Smooth muscle cell (in vitro differentiated cells): ENCODE measurements at regions not wholly inside any gene's neighbourhood (a gene's known extent, or its start where the extent isn't known, plus 50 kb on each side); places are given as distances from the start of the nearest gene placed in this dataset.
"Not testable (repeated sequence)": the region's sequence is repeated elsewhere in the genome, so short reads cannot be mapped to it uniquely, and the experiment has no call there.

Experiments
- DNase-seq: peaks from one replicate; lab custom pipeline; 2025; ENCODE audit not compliant: unreplicated experiment; lab: John Stamatoyannopoulos, UW
- H2AFZ ChIP-seq: fragments of 200-600 bp; sonication (generic); 2 replicates; pipeline ENCODE4 v1.6.0; 2016; ENCODE audit warnings: antibody characterized with exemption, low read depth, mild to moderate bottlenecking
- H3F3A ChIP-seq: fragments of 200-600 bp; sonication (generic); 2 replicates; pipeline ENCODE4 v1.6.0; 2017; ENCODE audit warnings: antibody characterized with exemption, low read depth
- H3K27ac ChIP-seq: fragments of 200-600 bp; sonication (generic); 2 replicates; pipeline ENCODE4 v1.5.1; 2016; ENCODE audit warnings: low read depth, mild to moderate bottlenecking
- H3K27me3 ChIP-seq: fragments of 200-600 bp; sonication (generic); 2 replicates; pipeline ENCODE4 v1.6.1; 2016; ENCODE audit warnings: low read depth, mild to moderate bottlenecking
- H3K36me3 ChIP-seq: fragments of 200-600 bp; sonication (generic); 2 replicates; pipeline ENCODE4 v1.5.1; 2016; ENCODE audit warnings: low read depth
- H3K4me1 ChIP-seq: fragments of 200-600 bp; sonication (generic); 2 replicates; pipeline ENCODE4 v1.5.1; 2016; ENCODE audit warnings: low read depth
- H3K4me2 ChIP-seq: fragments of 200-600 bp; sonication (generic); 2 replicates; pipeline ENCODE4 v1.6.0; 2016; ENCODE audit warnings: mild to moderate bottlenecking
- H3K4me3 ChIP-seq: fragments of 200-600 bp; sonication (generic); 2 replicates; pipeline ENCODE4 v1.5.1; 2016; ENCODE audit warnings: mild to moderate bottlenecking
- H3K79me2 ChIP-seq: fragments of 200-600 bp; sonication (generic); 2 replicates; pipeline ENCODE4 v1.6.0; 2016; ENCODE audit warnings: low read depth, mild to moderate bottlenecking
- H3K9ac ChIP-seq: fragments of 200-600 bp; sonication (generic); 2 replicates; pipeline ENCODE4 v1.6.0; 2016; ENCODE audit warnings: low read depth
- H3K9me3 ChIP-seq: fragments of 200-600 bp; sonication (generic); replicated peaks from 2 replicates; pipeline ENCODE4 v1.5.1; 2016; ENCODE audit warnings: low read depth
- H4K20me1 ChIP-seq: fragments of 200-600 bp; sonication (generic); 2 replicates; pipeline ENCODE4 v1.6.0; 2016; ENCODE audit warnings: low read depth
- CTCF ChIP-seq: fragments of 200-600 bp; sonication (generic); IDR thresholded peaks from 2 replicates; pipeline ENCODE4 v1.5.1; 2017; ENCODE audit warnings: borderline replicate concordance, mild to moderate bottlenecking, antibody characterized with exemption; ENCODE audit not compliant: insufficient read depth, poor library complexity, severe bottlenecking
- WGBS: methylation state at CpG from one replicate; pipeline ENCODE4 v1.1.7; 2016; ENCODE audit warnings: low lambda C conversion rate; 5-methylcytosine and 5-hydroxymethylcytosine counted together

GRCh38 chr1:236338096-236338495, 56.0 kb upstream of the EDARADD start:
- Histone ChIP-seq H3K36me3 (no peaks in the 10 kb centered on the region), H4K20me1 (no peaks in the 10 kb centered on the region), H3K4me2 (no peak overlapping the region), H2AFZ (no peak overlapping the region), H3K27ac (no peak overlapping the region), H3K27me3 (no peaks in the 10 kb centered on the region), H3K4me3 (no peak overlapping the region), H3K9ac (no peak overlapping the region), H3F3A (no peaks in the 10 kb centered on the region), H3K4me1 (no peaks in the 10 kb centered on the region), H3K9me3 (no peaks in the 10 kb centered on the region), H3K79me2 (no peaks in the 10 kb centered on the region)
- no peak for TF ChIP-seq CTCF
- 76% methylated on average over 3 of the region's 3 CpGs for WGBS
- no peak for DNase-seq

GRCh38 chr1:236336084-236336483, 54.3 kb upstream of the ERO1B start:
- no peak overlapping the region for H3K4me3 ChIP-seq
- H2AFZ ChIP-seq = no peak overlapping the region
- H4K20me1 ChIP-seq = no peaks in the 10 kb centered on the region
- no peaks in the 10 kb centered on the region for H3K9me3 ChIP-seq
- H3K79me2 ChIP-seq = no peaks in the 10 kb centered on the region
- no peak for DNase-seq
- no peak overlapping the region for H3K9ac ChIP-seq
- H3K4me2 ChIP-seq = no peak overlapping the region
- no peaks in the 10 kb centered on the region for H3K4me1 ChIP-seq
- no peaks in the 10 kb centered on the region for H3K36me3 ChIP-seq
- no peaks in the 10 kb centered on the region for H3F3A ChIP-seq
- no peak overlapping the region for H3K27ac ChIP-seq
- no peak for TF ChIP-seq CTCF
- no peaks in the 10 kb centered on the region for H3K27me3 ChIP-seq

GRCh38 chr1:236335633-236336032, 53.9 kb upstream of the ERO1B start:
- H3K4me3 ChIP-seq, H3K79me2 ChIP-seq, H3K9me3 ChIP-seq, H3K4me1 ChIP-seq, DNase-seq, H3K4me2 ChIP-seq, H2AFZ ChIP-seq, H4K20me1 ChIP-seq, H3K27me3 ChIP-seq, H3K9ac ChIP-seq, H3F3A ChIP-seq, H3K27ac ChIP-seq, H3K36me3 ChIP-seq: not testable (repeated sequence)
- 93% methylated on average over 6 of the region's 6 CpGs for WGBS

- Histone ChIP-seq H4K20me1 (no peaks in the 10 kb centered on the region), H3K4me2 (no peak overlapping the region), H3K9me3 (no peaks in the 10 kb centered on the region), H3K4me3 (no peak overlapping the region), H3K27me3 (no peaks in the 10 kb centered on the region), H3K36me3 (no peaks in the 10 kb centered on the region), H3K4me1 (no peaks in the 10 kb centered on the region), H3K9ac (no peak overlapping the region), H3K79me2 (no peaks in the 10 kb centered on the region), H3K27ac (no peak overlapping the region), H3F3A (no peaks in the 10 kb centered on the region), H2AFZ (no peak overlapping the region)
- 85% methylated on average over 10 of the region's 10 CpGs for WGBS
- no peak for DNase-seq
- TF ChIP-seq CTCF = no peak
These were observed 53.3 kb upstream of the ERO1B start for GRCh38 chr1:236334893-236335545.
